GM06990 (cell line): ENCODE measurements at regions not wholly inside any gene's neighbourhood (a gene's known extent, or its start where the extent isn't known, plus 50 kb on each side); places are given as distances from the start of the nearest gene placed in this dataset.

Experiments
- DNase-seq: peaks from one replicate; pipeline ENCODE4 v3.0.0-alpha.2; 2011; ENCODE audit not compliant: insufficient read length; ENCODE audit errors: extremely low read depth
- H3K27me3 ChIP-seq: replicated peaks from 2 replicates; pipeline ENCODE4 v1.6.0; 2011; ENCODE audit warnings: low read length; ENCODE audit not compliant: control insufficient read depth, insufficient read depth
- H3K36me3 ChIP-seq: 2 replicates; pipeline ENCODE4 v1.5.1; 2011; ENCODE audit warnings: low read length; ENCODE audit not compliant: control insufficient read depth, insufficient read depth
- H3K4me3 ChIP-seq: replicated peaks from 2 replicates; pipeline ENCODE4 v1.5.1; 2011; ENCODE audit warnings: low read depth, mild to moderate bottlenecking, control low read depth, low read length
- TF ChIP-seq, protein P1 (sequence below): IDR thresholded peaks from 2 replicates; pipeline ENCODE4 v1.5.1; 2011; ENCODE audit warnings: low read length, control low read depth, mild to moderate bottlenecking, inconsistent platforms; ENCODE audit not compliant: insufficient read depth, poor library complexity, severe bottlenecking

DNA sequence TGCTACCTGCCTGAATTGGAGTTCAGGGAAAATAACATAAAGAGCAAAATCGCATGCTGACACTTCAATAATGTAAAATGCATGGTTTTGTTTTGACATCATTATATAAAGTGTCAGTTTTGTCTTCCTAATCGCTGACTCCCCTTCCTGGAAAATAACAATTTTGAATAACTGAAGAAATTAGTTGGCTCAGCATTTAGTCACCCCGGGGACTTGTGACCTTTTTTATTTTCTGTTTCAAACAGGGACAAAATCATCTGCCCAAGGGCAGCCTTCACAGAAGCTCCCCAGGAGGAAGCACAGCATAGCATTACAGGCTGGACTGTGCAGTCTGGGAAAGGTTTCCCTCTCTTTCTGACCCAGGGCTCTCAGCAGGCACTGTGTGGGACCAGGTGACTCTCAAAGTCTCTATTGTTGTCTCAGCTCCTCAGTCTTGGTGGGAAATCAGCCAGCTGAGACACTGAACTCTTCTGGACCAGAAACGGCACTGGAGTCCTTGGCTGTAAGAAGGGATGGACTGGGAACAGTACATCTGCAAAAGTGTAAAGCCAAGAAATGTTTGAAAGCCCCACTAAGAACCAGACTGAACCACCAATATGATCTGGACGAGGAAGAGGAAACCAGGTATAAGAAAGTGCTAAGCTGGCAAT, 671.3 kb upstream of the KLF4 start:
- Histone ChIP-seq H3K4me3 (no peak overlapping the region), H3K27me3 (no peaks in the 10 kb centered on the region; the same call in 1 of the 2 replicates), H3K36me3 (no peaks in the 10 kb centered on the region)
- TF ChIP-seq, protein P1, sequence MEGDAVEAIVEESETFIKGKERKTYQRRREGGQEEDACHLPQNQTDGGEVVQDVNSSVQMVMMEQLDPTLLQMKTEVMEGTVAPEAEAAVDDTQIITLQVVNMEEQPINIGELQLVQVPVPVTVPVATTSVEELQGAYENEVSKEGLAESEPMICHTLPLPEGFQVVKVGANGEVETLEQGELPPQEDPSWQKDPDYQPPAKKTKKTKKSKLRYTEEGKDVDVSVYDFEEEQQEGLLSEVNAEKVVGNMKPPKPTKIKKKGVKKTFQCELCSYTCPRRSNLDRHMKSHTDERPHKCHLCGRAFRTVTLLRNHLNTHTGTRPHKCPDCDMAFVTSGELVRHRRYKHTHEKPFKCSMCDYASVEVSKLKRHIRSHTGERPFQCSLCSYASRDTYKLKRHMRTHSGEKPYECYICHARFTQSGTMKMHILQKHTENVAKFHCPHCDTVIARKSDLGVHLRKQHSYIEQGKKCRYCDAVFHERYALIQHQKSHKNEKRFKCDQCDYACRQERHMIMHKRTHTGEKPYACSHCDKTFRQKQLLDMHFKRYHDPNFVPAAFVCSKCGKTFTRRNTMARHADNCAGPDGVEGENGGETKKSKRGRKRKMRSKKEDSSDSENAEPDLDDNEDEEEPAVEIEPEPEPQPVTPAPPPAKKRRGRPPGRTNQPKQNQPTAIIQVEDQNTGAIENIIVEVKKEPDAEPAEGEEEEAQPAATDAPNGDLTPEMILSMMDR: no peak
- no peak for DNase-seq

DNA sequence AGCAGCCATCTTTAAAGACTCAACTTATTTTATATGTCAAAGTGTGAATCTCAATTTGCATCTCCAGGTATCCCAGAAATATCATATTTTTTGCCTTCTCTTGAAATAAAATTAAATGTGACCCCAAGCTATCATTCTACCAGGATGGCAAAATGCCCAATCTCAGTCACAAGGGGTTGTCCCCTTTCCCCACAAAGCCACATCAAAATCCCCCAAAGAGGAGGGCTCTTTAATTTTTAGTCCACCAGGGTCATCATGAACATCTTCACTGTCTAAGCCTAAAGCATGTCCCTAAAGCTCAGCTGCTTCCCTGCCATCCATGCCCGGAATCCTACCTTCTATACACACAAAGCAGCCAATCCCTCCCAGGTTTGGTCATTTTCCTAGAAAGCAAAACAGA, 670.5 kb upstream of the KLF4 start:
- TF ChIP-seq, protein P1: no peak

DNA sequence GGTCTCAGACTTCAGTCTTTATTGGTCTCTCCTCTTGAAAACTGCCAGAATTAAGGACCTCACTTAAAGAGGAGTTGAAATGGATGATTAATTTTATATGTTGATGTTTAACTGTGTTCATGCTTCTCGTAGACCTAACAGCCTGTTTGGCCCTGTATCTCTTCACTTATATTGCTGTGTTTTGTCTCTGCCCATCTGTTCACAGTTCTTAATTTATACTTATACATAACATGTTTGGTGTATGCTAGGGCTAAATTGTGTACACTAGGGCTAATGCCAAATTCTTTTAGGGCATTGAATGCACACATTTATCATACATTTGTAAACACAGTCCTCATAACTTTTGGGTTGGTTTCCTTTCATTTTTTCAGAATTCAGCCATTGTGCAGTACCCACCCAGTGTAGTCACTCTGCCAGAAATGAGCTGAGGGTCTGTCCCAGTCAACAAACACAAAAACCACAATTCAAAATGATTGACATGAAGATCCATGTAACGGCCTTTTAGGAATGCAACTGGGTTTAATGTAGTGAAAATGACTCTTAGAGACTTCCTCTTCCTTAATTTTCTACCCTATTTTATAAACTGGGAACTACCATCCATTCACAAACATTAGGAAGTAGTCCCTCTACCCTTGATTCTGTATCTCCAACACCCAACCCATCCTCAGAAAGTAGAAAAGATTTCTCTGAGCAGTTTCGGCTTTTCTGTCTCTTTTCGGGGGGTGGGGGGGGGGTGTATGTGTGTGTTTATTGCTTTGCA, 668.8 kb upstream of the KLF4 start:
- Histone ChIP-seq H3K4me3 (no peak overlapping the region), H3K36me3 (no peaks in the 10 kb centered on the region), H3K27me3 (no peaks in the 10 kb centered on the region; the same call in 1 of the 2 replicates)
- TF ChIP-seq, protein P1: no peak
- DNase-seq: no peak

More for the DNA sequence above, 670.5 kb upstream of the KLF4 start:
- DNase-seq: no peak
- H3K27me3 ChIP-seq: no peaks in the 10 kb centered on the region; the same call in 1 of the 2 replicates
- no peaks in the 10 kb centered on the region for H3K36me3 ChIP-seq
- H3K4me3 ChIP-seq: no peak overlapping the region

DNA sequence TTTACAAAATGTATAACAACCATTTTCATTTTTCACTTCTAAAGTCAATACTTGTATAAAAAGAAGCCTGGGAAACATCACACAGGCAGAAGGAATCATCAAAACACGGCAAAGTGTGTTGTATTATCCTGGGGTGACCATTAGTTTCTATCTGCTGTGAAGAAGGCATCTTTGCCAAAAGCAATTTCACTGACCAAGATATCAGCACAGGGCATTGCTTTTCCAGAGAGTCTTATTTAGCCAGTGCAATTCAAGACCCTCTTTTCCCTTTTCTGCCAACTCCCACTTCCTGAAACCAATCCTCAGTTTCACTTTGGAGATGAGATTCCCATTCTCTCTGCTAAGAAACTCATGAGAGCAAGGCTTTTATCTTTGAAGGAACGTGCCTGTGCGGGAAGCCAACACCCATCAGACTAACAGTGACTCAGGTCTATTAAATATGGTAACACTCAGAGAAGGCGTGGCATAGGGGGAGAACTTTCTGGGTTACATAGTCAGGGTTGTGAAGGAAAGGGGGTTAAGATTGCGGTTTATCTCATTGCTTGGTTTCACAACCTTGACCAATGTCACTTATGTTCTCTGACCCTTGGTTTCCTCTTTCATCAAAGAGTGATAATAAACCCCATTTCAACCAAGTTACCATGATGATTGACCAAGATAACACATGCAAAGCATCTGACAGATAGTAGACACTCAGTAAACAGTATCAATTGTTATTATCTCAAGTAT, 666.9 kb upstream of the KLF4 start:
- DNase-seq: no peak

DNA sequence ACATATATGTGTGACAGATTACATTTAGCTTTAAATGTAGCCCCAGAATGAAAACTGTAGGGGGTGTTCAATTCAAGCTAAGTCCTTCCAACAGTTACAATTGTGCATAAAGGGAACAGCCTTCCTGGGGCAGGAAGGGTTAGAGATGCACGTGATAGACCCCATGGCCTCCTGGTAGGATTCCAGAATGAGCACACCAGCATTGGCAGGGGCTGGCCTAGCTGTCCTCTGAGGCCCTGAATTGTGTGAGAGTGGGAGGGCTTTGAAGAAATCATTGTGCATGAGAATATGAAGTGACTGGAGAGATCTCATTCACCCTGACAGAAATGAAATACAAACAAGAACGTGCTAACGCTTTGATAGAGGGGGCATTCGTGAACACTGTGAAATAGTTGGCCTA, 663.8 kb upstream of the KLF4 start:
- Histone ChIP-seq H3K27me3 (no peaks in the 10 kb centered on the region; the same call in 1 of the 2 replicates), H3K36me3 (no peaks in the 10 kb centered on the region), H3K4me3 (no peak overlapping the region)
- no peak for DNase-seq
- TF ChIP-seq, protein P1: no peak

More for the DNA sequence above, 666.9 kb upstream of the KLF4 start:
- Histone ChIP-seq H3K36me3 (no peaks in the 10 kb centered on the region), H3K4me3 (no peak overlapping the region), H3K27me3 (no peaks in the 10 kb centered on the region; the same call in 1 of the 2 replicates)
- TF ChIP-seq, protein P1: no peak
